HG03354 (cell line): ENCODE measurements at regions not wholly inside any gene's neighbourhood (a gene's known extent, or its start where the extent isn't known, plus 50 kb on each side); places are given as distances from the start of the nearest gene placed in this dataset.

Source experiments
- ATAC-seq: cut with Tn5 transposase; IDR thresholded peaks from one replicate; pipeline ENCODE4 v1.9.1; 2021; ENCODE audit warnings: mild to moderate bottlenecking; ENCODE audit not compliant: unreplicated experiment, poor library complexity, severe bottlenecking

GRCh38 chr14:97894552-97894951, 1097.4 kb downstream of the VRK1 start:
- ATAC-seq: no peak

- no peak for ATAC-seq
Observed at GRCh38 chr14:97900196-97900854, 1103.1 kb downstream of the VRK1 start.

- ATAC-seq: no peak
Observed at GRCh38 chr14:97902630-97903029, 1105.4 kb downstream of the VRK1 start.

GRCh38 chr14:97903821-97904220, 1106.6 kb downstream of the VRK1 start:
- no peak for ATAC-seq

- no peak for ATAC-seq
Observed at GRCh38 chr14:97912217-97912616, 1115.0 kb downstream of the VRK1 start.

DNA sequence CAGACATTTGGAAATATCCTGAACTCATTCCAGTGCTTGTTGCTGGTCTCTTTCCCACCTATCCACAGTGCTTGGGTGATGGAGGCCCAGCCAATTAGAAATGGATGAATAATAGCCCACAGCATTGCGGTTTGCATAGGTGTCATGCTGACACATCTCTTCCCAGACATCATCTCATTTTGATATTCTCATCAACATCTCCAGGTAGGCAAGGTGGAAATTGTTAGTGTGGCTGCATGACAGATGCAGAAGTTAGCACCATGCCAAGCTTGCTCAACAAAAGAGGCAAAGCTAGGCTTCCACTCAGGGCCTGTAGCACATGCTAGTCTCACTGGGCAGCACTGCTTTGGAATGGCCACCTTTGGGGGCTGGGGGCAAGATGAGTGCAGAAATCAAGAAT, 1118.9 kb downstream of the VRK1 start:
- ATAC-seq: no peak

DNA sequence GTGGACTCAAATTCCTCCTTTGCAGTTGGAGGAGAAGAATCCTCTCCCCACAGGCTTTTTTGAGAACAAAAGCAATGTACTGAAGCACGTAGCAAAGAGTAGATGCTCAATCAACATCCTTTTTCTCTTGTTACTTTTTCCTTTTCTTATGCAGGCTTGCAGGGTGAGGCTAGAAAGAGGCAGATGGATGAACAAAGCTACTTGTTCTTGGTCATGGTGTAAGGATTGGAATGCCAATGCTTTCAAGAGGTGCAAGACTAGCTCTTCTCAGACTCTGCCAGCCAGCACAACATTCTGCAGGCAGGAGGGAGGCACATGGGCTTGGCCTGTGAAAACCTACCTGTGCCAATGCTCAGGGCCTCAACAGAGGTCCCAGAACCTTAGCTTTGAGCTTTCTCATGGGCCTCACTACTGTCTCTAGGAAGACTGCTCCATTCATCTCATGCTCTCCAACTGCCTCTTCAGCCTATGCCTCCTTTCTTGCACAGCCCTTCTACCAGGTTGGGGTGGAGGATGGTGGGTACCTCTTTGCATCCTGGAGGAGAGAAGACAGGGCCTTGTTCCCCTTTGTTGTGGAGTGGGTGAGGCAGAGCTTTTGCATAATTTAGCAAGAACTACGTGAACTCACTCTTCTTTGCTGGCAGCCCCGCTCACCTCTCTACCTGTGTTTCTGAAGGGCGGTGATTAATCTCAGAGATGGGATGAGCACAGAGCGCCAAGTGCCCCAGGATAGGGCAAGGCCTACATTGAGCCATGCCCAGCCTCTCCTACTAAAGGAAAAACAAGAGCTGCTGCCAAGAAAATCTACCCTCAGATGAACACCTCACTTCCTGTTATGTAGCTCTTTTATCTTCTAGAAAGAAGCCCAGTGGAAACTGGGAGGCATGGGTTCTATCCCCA, 1119.7 kb downstream of the VRK1 start:
- no peak for ATAC-seq

DNA sequence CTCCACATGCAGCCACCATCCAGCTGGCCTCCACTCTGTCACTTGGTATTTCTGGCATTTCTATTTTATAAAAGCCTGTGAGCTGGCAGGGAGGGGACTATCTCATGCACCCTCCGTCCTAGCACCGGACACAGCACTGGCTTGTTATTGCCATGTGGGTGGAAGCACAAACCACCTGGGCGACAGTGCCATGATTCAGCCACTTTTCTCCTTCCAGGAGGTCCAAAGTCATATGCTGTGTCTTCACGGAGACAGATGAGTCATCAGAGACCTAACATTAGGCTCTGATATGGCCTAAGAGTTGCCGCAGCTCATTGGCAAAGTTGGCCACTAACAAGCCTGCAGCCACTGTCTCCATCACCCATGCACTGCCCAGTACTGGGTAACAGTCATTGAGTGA, 1123.0 kb downstream of the VRK1 start:
- no peak for ATAC-seq

- ATAC-seq: no peak
Observed at GRCh38 chr14:97921296-97921695, 1124.1 kb downstream of the VRK1 start.

DNA sequence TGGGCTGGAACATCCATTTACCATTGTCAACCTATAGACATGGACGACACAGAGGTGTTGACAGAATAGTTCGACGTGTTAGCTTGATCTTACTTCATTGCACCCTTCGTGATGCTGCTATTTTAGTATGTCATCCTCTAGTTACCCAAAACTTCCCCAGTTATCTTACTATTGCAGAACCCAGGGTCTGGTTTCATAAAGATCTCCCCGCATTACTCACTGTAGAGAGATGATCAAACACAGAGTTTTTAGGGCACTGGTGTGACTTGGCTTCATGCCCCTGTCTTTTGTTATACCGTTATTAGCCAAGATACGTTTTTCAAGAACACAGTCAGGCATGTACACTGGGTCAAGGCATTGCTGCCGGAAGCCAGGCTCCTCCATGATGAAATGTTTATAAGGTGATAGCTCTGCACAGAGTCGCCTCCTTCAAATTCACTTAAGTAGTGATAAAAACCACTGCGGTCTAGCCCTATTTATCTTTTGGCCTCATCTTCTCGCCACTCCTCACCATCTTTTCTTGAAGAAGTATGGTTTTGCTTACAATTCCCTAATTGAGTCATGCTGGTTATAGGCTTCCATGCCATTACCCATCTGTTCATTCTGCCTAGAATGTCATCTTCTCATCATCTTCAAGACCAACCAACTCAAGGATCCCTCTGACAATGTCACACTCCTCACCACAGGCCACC, 1127.9 kb downstream of the VRK1 start:
- ATAC-seq: no peak

- no peak for ATAC-seq
Observed at GRCh38 chr14:97930166-97930565, 1133.0 kb downstream of the VRK1 start.

- no peak for ATAC-seq
Observed at GRCh38 chr14:97931273-97931672, 1134.1 kb downstream of the VRK1 start.

DNA sequence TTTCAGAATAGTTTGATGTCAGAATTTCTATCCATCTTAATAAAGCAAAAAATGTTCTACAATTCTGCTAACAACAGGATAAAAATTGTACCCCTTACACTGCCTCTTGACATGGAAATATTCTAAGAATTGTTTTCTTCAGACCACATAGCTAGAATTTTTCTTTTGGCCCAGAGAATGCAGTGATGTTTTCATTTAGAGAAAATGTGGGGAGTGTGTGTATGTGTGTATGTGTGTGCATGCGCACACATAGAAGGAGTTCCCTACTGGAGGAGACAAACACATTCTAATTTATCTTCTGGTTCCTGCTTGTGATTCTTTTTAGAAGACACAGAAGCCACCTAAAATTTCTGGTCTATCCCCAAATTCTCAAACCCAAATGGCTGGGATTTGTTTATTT, 1145.7 kb downstream of the VRK1 start:
- ATAC-seq: no peak

- ATAC-seq: no peak
Observed at GRCh38 chr14:97943619-97944018, 1146.4 kb downstream of the VRK1 start.

DNA sequence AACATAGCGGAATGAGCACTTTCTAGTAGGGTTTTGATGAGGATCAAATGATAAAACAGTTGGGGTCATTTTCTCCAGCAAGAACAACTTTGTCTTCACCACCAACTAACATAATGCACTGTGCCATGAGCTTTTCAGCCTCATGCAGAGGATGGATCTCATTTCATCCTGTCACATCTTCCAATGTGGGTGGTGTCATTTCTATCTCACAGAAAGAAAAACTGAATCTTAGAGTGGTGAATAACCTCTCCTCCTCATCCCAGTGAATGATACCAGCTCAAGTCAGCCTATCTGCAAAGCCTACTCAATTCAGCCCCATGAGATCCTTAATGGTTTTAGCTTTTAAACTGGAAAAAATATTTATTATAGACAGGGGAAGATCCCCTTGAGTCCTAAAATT, 1147.2 kb downstream of the VRK1 start:
- ATAC-seq: no peak

DNA sequence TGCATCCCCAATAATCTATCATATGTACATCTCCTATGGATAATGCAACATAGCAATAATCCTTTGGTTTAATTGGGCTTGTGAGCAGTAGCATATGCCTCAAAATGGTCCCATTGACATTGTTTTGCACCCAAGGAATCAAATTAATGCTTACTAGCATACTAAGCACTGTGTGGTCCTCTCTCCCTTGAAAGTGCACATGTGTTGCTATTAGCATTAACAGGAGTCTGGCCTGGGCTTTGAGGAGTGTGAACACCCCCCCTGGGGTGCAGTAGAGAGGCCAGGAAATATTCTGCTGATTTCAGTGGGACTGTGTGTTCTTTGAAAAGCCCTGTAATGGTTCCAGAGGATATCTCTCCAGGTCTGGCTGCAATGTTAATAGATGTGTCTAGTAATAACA, 1148.4 kb downstream of the VRK1 start:
- ATAC-seq: no peak

GRCh38 chr14:97946240-97946639, 1149.1 kb downstream of the VRK1 start:
- ATAC-seq: no peak

DNA sequence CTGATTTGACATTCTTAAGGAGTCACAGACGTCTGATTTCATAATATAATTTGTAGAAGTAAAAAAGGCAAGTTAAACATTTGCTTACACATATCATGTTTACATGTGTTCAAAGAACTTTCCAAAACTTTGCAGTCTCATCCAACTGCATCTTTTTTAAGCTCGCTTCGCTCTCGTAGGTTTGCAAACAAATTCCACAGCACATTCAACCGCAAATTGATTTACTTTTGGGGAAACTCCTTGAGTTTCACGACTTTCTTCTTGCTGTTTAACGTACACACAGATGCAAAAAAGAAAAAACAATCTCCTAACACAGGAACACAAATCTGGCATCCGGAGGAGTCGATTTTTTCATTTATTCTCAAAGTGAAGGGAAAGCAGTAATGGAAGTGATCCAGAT, 1149.5 kb downstream of the VRK1 start:
- no peak for ATAC-seq

GRCh38 chr14:97948841-97949240, 1151.7 kb downstream of the VRK1 start:
- ATAC-seq: no peak

DNA sequence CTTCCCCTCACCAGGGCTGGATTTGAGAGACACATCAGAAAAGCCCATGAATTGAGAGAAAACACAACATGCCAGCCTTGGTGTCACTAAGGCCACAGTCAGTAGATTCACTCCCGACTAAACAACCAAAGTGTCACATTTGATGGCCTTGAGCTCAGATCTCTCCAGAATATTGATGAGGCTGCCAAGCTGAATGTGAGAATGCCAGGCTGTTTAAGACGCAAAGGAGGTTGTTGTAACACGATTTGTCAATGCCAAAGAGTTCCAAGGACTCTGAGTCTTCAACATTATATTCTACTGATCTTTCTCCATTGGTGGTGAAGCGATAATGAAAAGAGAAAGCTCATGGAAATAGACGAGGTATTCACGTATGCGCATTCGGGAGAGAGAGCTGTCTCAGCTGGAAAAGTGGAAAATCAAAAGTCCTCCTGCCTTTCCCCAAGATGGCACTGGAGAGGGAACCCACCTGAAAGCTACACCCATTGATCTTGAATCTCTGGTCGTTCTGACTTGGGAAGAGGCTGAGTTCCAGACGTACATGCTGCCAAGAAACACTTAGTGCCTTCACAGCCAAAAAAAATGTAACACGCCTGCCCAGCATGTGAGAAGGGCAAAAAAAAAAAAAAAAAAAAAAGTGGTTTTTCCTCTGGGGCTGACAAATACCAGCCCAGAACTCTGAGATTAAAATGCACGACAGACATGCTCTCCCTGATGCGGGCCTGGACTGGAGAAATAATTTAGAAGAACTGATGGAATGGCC, 1159.6 kb downstream of the VRK1 start:
- ATAC-seq: no peak
